Caki2 (cell line): ENCODE measurements at regions not wholly inside any gene's neighbourhood (a gene's known extent, or its start where the extent isn't known, plus 50 kb on each side); places are given as distances from the start of the nearest gene placed in this dataset.

ENCODE experiments used
- DNase-seq: peaks from one replicate; pipeline ENCODE4 v3.0.0-alpha.2; 2015; ENCODE audit warnings: low read depth
- in situ Hi-C: cut with HindIII; loops from 2 replicates; pipeline ENCODE4 v1.10.0; 2016; ENCODE audit warnings: low sequenced_read_pairs, low pct_unique_long_range_greater_than_20kb, mixed read lengths

- DNase-seq, result peak; percentile 33
- in situ Hi-C loops, result no loop called here
Observed at GRCh38 chr12:87274594-87275245, 754.5 kb downstream of the C12orf50 start.

- in situ Hi-C loops, result no loop called here
- DNase-seq, result no peak
Observed at GRCh38 chr12:87272851-87273250, 756.4 kb downstream of the C12orf50 start.

GRCh38 chr12:87270919-87271318, 758.3 kb downstream of the C12orf50 start:
- in situ Hi-C loops, result no loop called here
- DNase-seq, result peak; percentile 90

DNA sequence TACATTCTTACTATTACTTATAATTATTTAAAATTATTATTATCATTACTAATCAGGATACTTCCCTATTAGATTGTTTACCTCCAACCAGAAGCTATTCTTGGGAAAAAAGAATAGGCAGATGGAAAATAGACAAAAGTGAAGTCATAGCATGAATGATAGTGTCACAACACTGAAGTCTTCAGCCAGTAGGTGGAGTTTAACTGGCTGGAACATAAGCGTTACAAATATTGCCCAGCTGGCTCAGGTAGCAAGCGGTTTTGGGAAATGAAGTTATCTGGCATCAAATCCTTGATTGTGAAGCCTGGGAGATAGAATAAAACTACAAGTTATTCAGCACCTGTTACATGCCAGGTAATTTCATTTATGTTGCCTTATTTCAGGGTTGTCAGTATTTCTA, 762.9 kb downstream of the C12orf50 start:
- in situ Hi-C loops, result no loop called here
- no peak for DNase-seq

DNA sequence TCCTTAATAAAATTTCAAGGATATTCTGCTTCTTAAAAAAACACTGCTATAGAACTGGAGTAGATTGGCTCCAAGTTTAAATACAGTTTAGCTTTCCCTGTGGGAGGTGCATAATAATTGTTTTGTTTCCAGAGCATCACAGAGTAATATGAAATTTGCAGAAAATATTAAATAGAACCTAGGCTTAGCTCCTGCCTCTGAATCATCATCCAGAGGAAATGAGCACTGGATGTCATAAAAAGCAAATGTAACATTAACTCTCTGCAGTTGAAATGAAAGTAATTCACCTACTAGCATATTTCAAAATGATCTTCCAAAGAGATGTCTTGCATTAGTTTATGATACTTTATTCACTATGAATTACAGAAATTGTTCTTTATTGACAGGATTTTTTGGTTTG, 769.8 kb downstream of the C12orf50 start:
- in situ Hi-C loops, result no loop called here
- DNase-seq, result no peak

DNA sequence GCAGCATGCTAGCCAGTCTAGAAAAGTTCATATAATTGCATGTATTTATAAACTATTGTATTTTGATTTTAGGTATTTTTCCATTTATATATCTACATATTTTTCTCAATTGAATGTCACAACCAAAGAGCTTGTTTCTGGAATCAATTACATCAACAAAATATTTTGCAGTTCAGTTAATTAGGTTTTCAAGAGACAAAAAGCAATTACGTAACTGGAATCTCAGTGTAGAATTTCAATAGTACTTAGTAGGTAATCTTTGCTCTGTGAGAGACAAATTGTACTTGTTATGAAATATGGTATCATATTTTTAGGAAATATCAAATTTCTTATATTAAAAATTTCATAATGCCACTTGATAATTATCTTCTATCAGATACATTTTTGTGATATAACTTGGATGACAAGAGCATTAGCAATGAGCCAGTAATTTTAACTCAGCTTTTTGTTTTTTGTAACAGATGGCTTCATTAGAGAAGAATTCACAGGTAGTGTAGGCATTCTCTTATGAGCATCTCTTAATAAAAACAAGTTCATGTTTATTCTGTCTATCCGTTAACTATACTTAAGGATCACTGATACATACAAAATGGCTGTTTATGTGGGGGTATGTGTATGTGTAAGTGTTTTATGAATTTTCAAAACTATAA, 774.7 kb downstream of the C12orf50 start:
- no peak for DNase-seq
- in situ Hi-C loops, result no loop called here

DNA sequence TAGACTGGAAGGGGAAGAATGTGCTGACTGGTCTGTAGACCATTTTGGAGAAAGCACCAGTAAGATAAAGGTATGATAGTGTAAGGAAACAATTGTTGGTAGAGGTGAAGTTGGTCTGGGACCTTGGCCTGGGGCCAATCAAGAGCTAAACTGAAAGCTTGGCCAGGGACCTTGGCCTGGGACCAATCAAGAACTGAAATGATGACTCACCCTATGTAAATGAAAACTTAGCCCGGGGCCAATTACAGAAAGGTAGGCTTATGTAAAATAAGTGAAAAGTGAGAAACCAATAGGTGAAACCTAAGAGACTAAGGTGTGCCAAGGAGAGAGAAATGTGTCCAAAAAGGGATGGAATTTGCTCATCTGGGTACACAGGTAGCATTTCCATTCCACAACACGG, 776.0 kb downstream of the C12orf50 start:
- peak; percentile 60 for DNase-seq
- in situ Hi-C loops, result no loop called here

DNA sequence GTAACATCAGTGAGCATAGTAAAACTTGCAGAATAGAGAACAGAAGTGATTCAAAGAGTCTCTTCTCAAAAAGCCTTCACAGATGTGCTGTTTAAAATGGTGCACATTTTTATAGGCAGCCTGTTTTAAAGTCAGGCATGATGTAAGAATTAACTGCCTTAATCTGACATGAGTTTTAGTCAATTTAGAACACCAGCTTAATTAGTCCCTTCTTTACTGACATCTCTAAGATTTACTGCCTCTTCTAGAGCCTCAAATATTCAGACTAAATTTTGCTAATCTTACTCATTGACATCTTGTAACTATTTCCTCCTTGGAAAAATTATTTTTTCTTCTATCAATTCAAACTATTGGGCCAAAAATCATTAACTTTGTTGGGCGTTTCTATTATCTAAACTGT, 782.5 kb downstream of the C12orf50 start:
- no peak for DNase-seq

GRCh38 chr12:87238466-87238865, 790.7 kb downstream of the C12orf50 start:
- in situ Hi-C loops, result no loop called here
- no peak for DNase-seq

More for the DNA sequence above, 782.5 kb downstream of the C12orf50 start:
- in situ Hi-C loops, result no loop called here

GRCh38 chr12:87234898-87235297, 794.3 kb downstream of the C12orf50 start:
- in situ Hi-C loops, result no loop called here
- no peak for DNase-seq

DNA sequence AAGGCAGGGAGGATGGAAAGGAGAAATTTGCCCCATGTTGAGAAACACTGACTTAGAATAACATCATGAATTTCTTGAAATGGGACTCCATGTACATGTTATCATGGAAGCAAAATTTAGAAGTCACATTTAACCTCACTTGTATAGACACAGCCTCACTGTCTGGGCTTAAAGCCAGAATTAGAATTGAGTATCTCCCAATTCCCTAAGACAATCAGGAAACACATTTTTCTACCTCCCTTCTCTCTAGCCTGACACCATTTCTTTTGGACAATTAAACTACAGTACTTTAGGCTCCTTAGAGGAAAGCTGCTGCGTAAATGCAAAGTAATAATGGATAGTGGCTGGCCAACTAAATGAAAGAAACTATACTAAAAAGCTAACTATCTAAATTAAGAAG, 795.5 kb downstream of the C12orf50 start:
- in situ Hi-C loops, result no loop called here
- DNase-seq, result no peak

- no peak for DNase-seq
- in situ Hi-C loops, result no loop called here
Observed at GRCh38 chr12:87231818-87232217, 797.4 kb downstream of the C12orf50 start.

DNA sequence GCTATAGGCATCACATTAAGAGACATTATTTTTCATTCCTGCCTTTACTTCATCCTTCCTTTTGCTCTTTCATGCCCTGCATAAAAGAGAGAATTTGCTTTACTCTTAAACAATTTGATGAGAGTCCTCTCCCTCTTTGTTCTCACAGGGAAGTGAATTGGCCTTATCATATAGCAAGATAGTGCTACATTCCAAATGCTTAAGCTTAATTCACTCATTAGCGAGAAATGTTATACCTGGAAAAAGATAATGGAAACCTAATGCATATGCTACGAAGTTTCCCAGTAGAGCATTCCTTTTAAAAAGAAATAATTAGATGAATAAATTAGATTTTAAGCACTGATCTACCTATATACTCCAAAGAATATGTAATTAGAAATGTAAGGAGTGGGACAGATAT, 798.8 kb downstream of the C12orf50 start:
- in situ Hi-C loops, result no loop called here
- no peak for DNase-seq

GRCh38 chr12:87227162-87227561, 802.0 kb downstream of the C12orf50 start:
- in situ Hi-C loops, result no loop called here
- no peak for DNase-seq

DNA sequence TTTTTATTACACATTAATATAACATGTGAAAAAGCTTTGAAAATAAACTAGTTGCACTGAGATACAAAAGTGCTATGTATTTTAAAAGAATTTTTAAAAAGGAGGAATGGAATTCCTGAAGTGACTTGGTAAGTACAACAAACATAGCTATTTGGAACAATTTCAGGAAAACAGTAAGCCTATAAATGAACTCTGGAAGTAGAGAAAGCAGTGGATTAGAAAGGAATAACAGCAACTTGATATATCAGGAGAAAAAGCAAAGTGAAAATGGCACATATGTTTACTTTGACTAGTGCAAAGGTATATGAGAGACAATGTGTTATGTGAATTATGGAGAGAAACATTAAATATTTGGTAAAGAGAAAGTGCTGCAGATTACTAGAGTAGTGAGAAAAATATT, 811.7 kb downstream of the C12orf50 start:
- DNase-seq, result no peak

GRCh38 chr12:87216436-87216835, 812.8 kb downstream of the C12orf50 start:
- DNase-seq, result no peak
- in situ Hi-C loops, result no loop called here

More for the DNA sequence above, 811.7 kb downstream of the C12orf50 start:
- in situ Hi-C loops, result no loop called here

GRCh38 chr12:87202189-87202588, 827.0 kb downstream of the C12orf50 start:
- in situ Hi-C loops, result no loop called here
- no peak for DNase-seq

DNA sequence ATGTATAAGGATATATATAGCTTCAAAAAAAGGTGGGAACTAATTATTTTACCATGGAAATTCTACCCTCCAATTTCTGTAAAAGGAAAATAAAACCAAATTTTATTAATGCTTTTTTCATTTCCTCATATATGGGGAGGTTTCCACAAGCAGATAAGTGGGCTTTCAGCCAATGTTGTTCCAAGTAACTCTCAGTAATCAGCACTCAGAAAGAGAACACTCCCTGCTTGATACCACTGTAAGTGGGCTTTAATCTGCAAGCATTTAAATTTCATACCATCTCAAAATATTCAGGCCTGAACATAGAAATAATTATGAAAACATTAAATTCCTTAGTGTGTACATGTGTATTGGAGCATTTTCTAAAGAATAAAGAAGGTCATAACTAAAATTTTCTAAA, 827.6 kb downstream of the C12orf50 start:
- in situ Hi-C loops, result no loop called here
- no peak for DNase-seq

DNA sequence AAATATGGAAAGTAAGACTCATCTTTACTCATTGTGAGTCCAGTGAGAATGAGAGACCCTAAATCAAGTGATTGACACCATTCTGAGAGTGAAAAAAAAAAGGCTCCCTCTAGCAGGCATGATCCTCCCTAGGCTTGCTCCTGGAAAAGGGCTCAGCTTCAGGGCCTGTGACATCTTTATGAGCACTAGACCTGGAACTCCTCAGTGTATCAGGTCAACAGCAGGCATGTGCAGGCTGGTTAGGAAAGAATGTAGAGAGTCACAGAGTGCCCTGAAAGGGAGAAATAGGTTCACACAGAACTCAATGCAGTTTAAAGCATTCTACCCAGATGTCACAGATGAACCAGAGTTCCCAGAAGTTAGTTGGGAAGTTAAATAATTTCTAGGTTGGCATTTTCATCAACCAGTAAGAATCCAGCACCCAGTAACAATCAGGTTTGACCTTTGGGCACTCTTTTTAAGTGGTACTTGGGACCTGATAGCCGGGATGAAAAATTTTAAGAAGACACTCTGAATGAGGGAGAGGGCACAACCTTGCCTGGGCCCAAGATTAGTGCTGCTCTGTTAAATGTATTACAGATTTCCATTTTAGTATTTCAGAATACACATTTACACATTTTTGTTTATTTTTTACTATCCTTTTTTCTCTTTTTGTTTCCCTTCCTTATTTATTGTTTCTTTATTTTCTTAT, 828.8 kb downstream of the C12orf50 start:
- in situ Hi-C loops, result no loop called here

GRCh38 chr12:87198181-87198580, 831.0 kb downstream of the C12orf50 start:
- no peak for DNase-seq
- in situ Hi-C loops, result no loop called here

More for the DNA sequence above, 828.8 kb downstream of the C12orf50 start:
- DNase-seq, result no peak
